IMR-90 (cell line): ENCODE measurements at regions not wholly inside any gene's neighbourhood (a gene's known extent, or its start where the extent isn't known, plus 50 kb on each side); places are given as distances from the start of the nearest gene placed in this dataset.

Source experiments
- ATAC-seq: fragments of 200-7000 bp; cut with Tn5 transposase; 2 replicates; pipeline ENCODE4 v1.9.1; 2020; ENCODE audit warnings: low read depth, mild to moderate bottlenecking, moderate library complexity
- BruUV-seq: library from RNA; stranded (reverse); fragments of 400-500 nt; replicated peaks from 2 replicates; lab custom pipeline; 2021; lab: Mats Ljungman, UMichigan
- CTCF ChIA-PET: fragments of 300-600 bp; formaldehyde crosslinking; extraction: SDS; loops from one replicate; lab custom pipeline; 2021; ENCODE audit warnings: antibody characterized with exemption; lab: Yijun Ruan, JAX
- POLR2A ChIA-PET: fragments of 300-600 bp; sonication (Branson Sonifier 250); formaldehyde crosslinking; loops from one replicate; lab custom pipeline; 2022; ENCODE audit warnings: antibody characterized with exemption; ENCODE audit not compliant: unreplicated experiment; lab: Charles Lee
- DNase-seq: peaks from one replicate; pipeline ENCODE4 v3.0.0; 2013
- H2AFZ ChIP-seq: replicated peaks from 2 replicates; pipeline ENCODE3; 2013; ENCODE audit warnings: low read length, mild to moderate bottlenecking; ENCODE audit not compliant: poor library complexity
- H2AK5ac ChIP-seq: 2 replicates; pipeline ENCODE4 v1.6.1; 2013; ENCODE audit warnings: low read depth, low read length, inconsistent platforms
- H2AK9ac ChIP-seq: replicated peaks from 2 replicates; pipeline ENCODE3; 2013; ENCODE audit warnings: mild to moderate bottlenecking, low read depth, low read length, moderate library complexity; ENCODE audit not compliant: poor library complexity
- H2BK120ac ChIP-seq: 2 replicates; pipeline ENCODE4 v1.6.1; 2013; ENCODE audit warnings: low read depth, low read length, inconsistent platforms
- H2BK15ac ChIP-seq: 3 replicates; pipeline ENCODE4 v1.6.1; 2013; ENCODE audit warnings: low read depth, low read length, inconsistent platforms
- H2BK20ac ChIP-seq: 2 replicates; pipeline ENCODE4 v1.6.1; 2013; ENCODE audit warnings: low read depth, mild to moderate bottlenecking, inconsistent platforms, low read length, moderate library complexity
- H2BK5ac ChIP-seq: 2 replicates; pipeline ENCODE4 v1.6.1; 2013; ENCODE audit warnings: mild to moderate bottlenecking, low read depth, low read length, inconsistent platforms; ENCODE audit not compliant: poor library complexity, severe bottlenecking
- H3K14ac ChIP-seq: replicated peaks from 2 replicates; pipeline ENCODE4 v1.6.1; 2013; ENCODE audit warnings: low read depth, low read length, inconsistent platforms
- H3K18ac ChIP-seq: 2 replicates; pipeline ENCODE4 v1.6.1; 2013; ENCODE audit warnings: low read depth, low read length, control low read depth
- H3K23ac ChIP-seq: 2 replicates; pipeline ENCODE4 v1.6.1; 2013; ENCODE audit warnings: low read depth, low read length, inconsistent platforms
- H3K27ac ChIP-seq: 2 replicates; pipeline ENCODE4 v1.5.1; 2013; ENCODE audit warnings: mild to moderate bottlenecking, control low read depth, low read length; ENCODE audit not compliant: insufficient read depth
- H3K27me3 ChIP-seq: 2 replicates; pipeline ENCODE4 v1.6.1; 2013; ENCODE audit warnings: low read length; ENCODE audit not compliant: control insufficient read depth, insufficient read depth
- H3K36me3 ChIP-seq: 2 replicates; pipeline ENCODE4 v1.6.1; 2013; ENCODE audit warnings: low read length, mixed read lengths; ENCODE audit not compliant: control insufficient read depth, insufficient read depth
- H3K4ac ChIP-seq: 2 replicates; pipeline ENCODE4 v1.6.1; 2013; ENCODE audit warnings: low read depth, low read length, inconsistent platforms
- H3K4me1 ChIP-seq: 2 replicates; pipeline ENCODE4 v1.6.1; 2013; ENCODE audit warnings: low read length, mixed read lengths; ENCODE audit not compliant: control insufficient read depth, insufficient read depth
- H3K4me2 ChIP-seq: 2 replicates; pipeline ENCODE4 v1.6.1; 2013; ENCODE audit warnings: low read depth, mild to moderate bottlenecking, control low read depth, low read length, moderate library complexity
- H3K4me3 ChIP-seq: 2 replicates; pipeline ENCODE4 v1.5.1; 2013; ENCODE audit warnings: low read depth, mild to moderate bottlenecking, control low read depth, low read length, moderate library complexity; ENCODE audit not compliant: insufficient read depth
- H3K56ac ChIP-seq: 2 replicates; pipeline ENCODE4 v1.6.1; 2013; ENCODE audit warnings: low read length, inconsistent platforms; ENCODE audit not compliant: insufficient read depth; ENCODE audit errors: extremely low read depth
- H3K79me1 ChIP-seq, 2 experiments: 2 replicates each; pipeline ENCODE4 v1.6.1; 2013; ENCODE audit warnings: low read length in 2 of 2, inconsistent platforms in 1 of 2, low read depth in 1 of 2
- H3K9ac ChIP-seq: 2 replicates; pipeline ENCODE4 v1.6.1; 2013; ENCODE audit warnings: low read depth, low read length, control low read depth
- H3K9me1 ChIP-seq: 2 replicates; pipeline ENCODE4 v1.6.1; 2013; ENCODE audit warnings: low read length, inconsistent platforms; ENCODE audit not compliant: insufficient read depth
- H3K9me3 ChIP-seq: 2 replicates; pipeline ENCODE4 v1.6.1; 2013; ENCODE audit warnings: low read length; ENCODE audit not compliant: control insufficient read depth, insufficient read depth
- H4K20me1 ChIP-seq: 2 replicates; pipeline ENCODE4 v1.6.1; 2013; ENCODE audit warnings: low read length, inconsistent platforms; ENCODE audit not compliant: insufficient read depth
- H4K5ac ChIP-seq: 2 replicates; pipeline ENCODE4 v1.6.1; 2013; ENCODE audit warnings: mild to moderate bottlenecking, low read depth, low read length, control low read depth
- H4K8ac ChIP-seq, 2 experiments: 2 replicates each; pipeline ENCODE4 v1.6.1; 2013; ENCODE audit warnings: low read depth in 2 of 2, low read length in 2 of 2, control low read depth in 1 of 2, inconsistent platforms in 1 of 2
- H4K91ac ChIP-seq: 2 replicates; pipeline ENCODE4 v1.6.1; 2013; ENCODE audit warnings: low read depth, low read length, inconsistent platforms; ENCODE audit not compliant: insufficient read depth
- BHLHE40 ChIP-seq: fragments of 150-350 bp; IDR thresholded peaks from 2 replicates; pipeline ENCODE4 v1.6.1; 2016; ENCODE audit warnings: mild to moderate bottlenecking, low read depth, low read length
- CEBPB ChIP-seq: IDR thresholded peaks from 2 replicates; pipeline ENCODE4 v1.6.1; 2012; ENCODE audit warnings: low read depth, low read length, improper control_type of control experiment
- CHD1 ChIP-seq: IDR thresholded peaks from 2 replicates; pipeline ENCODE4 v1.6.1; 2012; ENCODE audit warnings: low read depth, low read length, improper control_type of control experiment
- CTCF ChIP-seq: conservative IDR thresholded peaks from 2 replicates; pipeline ENCODE4 v1.5.1; 2012; ENCODE audit warnings: mild to moderate bottlenecking, low read depth, low read length, improper control_type of control experiment
- ELK1 ChIP-seq: fragments of 150-350 bp; IDR thresholded peaks from 2 replicates; pipeline ENCODE4 v1.6.1; 2016; ENCODE audit warnings: low read depth, mild to moderate bottlenecking, low read length, moderate library complexity, borderline replicate concordance
- FOS ChIP-seq: fragments of 150-350 bp; IDR thresholded peaks from 2 replicates; pipeline ENCODE4 v1.6.1; 2016; ENCODE audit warnings: low read depth, low read length
- MAFK ChIP-seq: IDR thresholded peaks from 2 replicates; pipeline ENCODE4 v1.6.1; 2012; ENCODE audit warnings: low read depth, low read length, improper control_type of control experiment
- MAZ ChIP-seq: IDR thresholded peaks from 2 replicates; pipeline ENCODE4 v1.6.1; 2012; ENCODE audit warnings: low read depth, mild to moderate bottlenecking, low read length, improper control_type of control experiment, moderate library complexity, borderline replicate concordance
- MXI1 ChIP-seq: IDR thresholded peaks from 2 replicates; pipeline ENCODE4 v1.6.1; 2012; ENCODE audit warnings: low read depth, mild to moderate bottlenecking, low read length, moderate library complexity, borderline replicate concordance
- NFE2L2 ChIP-seq: fragments of 150-350 bp; IDR thresholded peaks from 2 replicates; pipeline ENCODE4 v1.6.1; 2016; ENCODE audit warnings: low read depth, mild to moderate bottlenecking, low read length
- POLR2A ChIP-seq: IDR thresholded peaks from 2 replicates; pipeline ENCODE4 v1.6.1; 2012; ENCODE audit warnings: mild to moderate bottlenecking, low read depth, low read length
- RAD21 ChIP-seq: IDR thresholded peaks from 2 replicates; pipeline ENCODE4 v1.6.1; 2012; ENCODE audit warnings: low read length, improper control_type of control experiment
- RCOR1 ChIP-seq: IDR thresholded peaks from 2 replicates; pipeline ENCODE4 v1.6.1; 2012; ENCODE audit warnings: mild to moderate bottlenecking, low read length, improper control_type of control experiment; ENCODE audit not compliant: insufficient replicate concordance
- RFX5 ChIP-seq: IDR thresholded peaks from 2 replicates; pipeline ENCODE4 v1.8.0; 2012; ENCODE audit warnings: low read depth, mild to moderate bottlenecking, low read length, moderate library complexity
- SMC3 ChIP-seq: fragments of 150-350 bp; IDR thresholded peaks from 2 replicates; pipeline ENCODE4 v1.6.1; 2016; ENCODE audit warnings: low read depth, mild to moderate bottlenecking, antibody characterized with exemption, low read length, moderate library complexity
- WGBS, 2 experiments: methylation state at CpG; one replicate each; pipeline versions ENCODE4 v1.1.5 to v1.1.7; 2013; ENCODE audit warnings: missing lambda C conversion rate in 2 of 2; ENCODE audit not compliant: insufficient read length in 1 of 2; ENCODE audit errors: extremely low coverage in 2 of 2; 5-methylcytosine and 5-hydroxymethylcytosine counted together
- dilution Hi-C: fragments of 300-500 bp; cut with HindIII; formaldehyde crosslinking; loops from one replicate; pipeline ENCODE4 v1.14.3; 2018; ENCODE audit warnings: low sequenced_read_pairs; ENCODE audit not compliant: unreplicated experiment
- in situ Hi-C: fragments of 300-500 bp; cut with MboI; formaldehyde crosslinking; loops from 3 replicates; pipeline ENCODE4 v1.14.3; 2019; ENCODE audit warnings: low sequenced_read_pairs, inconsistent platforms, mixed read lengths
- intact Hi-C: fragments of 100-400 bp; cut with micrococcal nuclease; formaldehyde crosslinking; loops from 2 replicates; pipeline ENCODE4 v1.10.0; 2022

- Histone ChIP-seq H2BK120ac (no peak overlapping the region), H3K56ac (no peak overlapping the region), H3K18ac (no peak overlapping the region), H2AFZ (no peak overlapping the region), H3K4me1 (no peaks in the 10 kb centered on the region), H3K27me3 (no peaks in the 10 kb centered on the region), H3K23ac (no peak overlapping the region), H4K91ac (no peak overlapping the region), H4K20me1 (no peaks in the 10 kb centered on the region), H2AK9ac (no peak overlapping the region), H3K4me2 (no peak overlapping the region), H3K4me3 (no peak overlapping the region), H3K9ac (no peak overlapping the region), H3K79me1 (no peaks in the 10 kb centered on the region), H3K27ac (no peak overlapping the region), H2BK5ac (no peak overlapping the region), H3K9me1 (no peaks in the 10 kb centered on the region), H3K14ac (no peak overlapping the region), H4K5ac (no peak overlapping the region), H3K4ac (no peak overlapping the region), H2BK15ac (no peak overlapping the region), H2BK20ac (no peak overlapping the region), H3K9me3 (no peaks in the 10 kb centered on the region; the same call in 1 of the 2 replicates), H4K8ac (no peak overlapping the region), H3K36me3 (no peaks in the 10 kb centered on the region), H2AK5ac (no peak overlapping the region)
- no CpG with 5 or more reads among the region's 8 CpGs for WGBS, 2 experiments
- ChIA-PET POLR2A (no interaction called here), CTCF (no interaction called here)
- ATAC-seq (no peak), DNase-seq (no peak)
- intact Hi-C loops (no loop called here), dilution Hi-C loops (no loop called here), in situ Hi-C loops (no loop called here)
- BruUV-seq: no TSS peak
- TF ChIP-seq CTCF (no peak), FOS (no peak), MAZ (no peak), NFE2L2 (no peak), MXI1 (no peak), RFX5 (no peak), RAD21 (no peak), CHD1 (no peak), CEBPB (no peak), MAFK (no peak), POLR2A (no peak), RCOR1 (no peak), ELK1 (no peak), SMC3 (no peak), BHLHE40 (no peak)
Observed at GRCh38 chr14:104465482-104466390, 113.8 kb upstream of the C14orf180 start.
